Memory B cell (primary cell): ENCODE measurements at regions not wholly inside any gene's neighbourhood (a gene's known extent, or its start where the extent isn't known, plus 50 kb on each side); places are given as distances from the start of the nearest gene placed in this dataset.

Experiments
- ATAC-seq: fragments of 150-1000 bp; cut with Tn5 transposase; 2 replicates; pipeline ENCODE4 v1.10.0; 2021; ENCODE audit warnings: low read depth, mild to moderate bottlenecking, moderate library complexity
- DNase-seq, 2 donors: peaks; one replicate each; pipeline ENCODE4 v3.0.0; 2022; ENCODE audit warnings: low spot score in 2 of 2
- H3K27ac Mint-ChIP-seq: one replicate; pipeline ENCODE4 v1.8.0; 2022; ENCODE audit warnings: mild to moderate bottlenecking, moderate library complexity, mixed read lengths
- H3K27me3 Mint-ChIP-seq: one replicate; pipeline ENCODE4 v1.8.0; 2022; ENCODE audit warnings: mixed read lengths
- H3K36me3 Mint-ChIP-seq: one replicate; pipeline ENCODE4 v1.8.0; 2022; ENCODE audit warnings: mild to moderate bottlenecking, mixed read lengths
- H3K4me1 Mint-ChIP-seq: one replicate; pipeline ENCODE4 v1.8.0; 2022; ENCODE audit warnings: mixed read lengths
- H3K4me3 Mint-ChIP-seq: one replicate; pipeline ENCODE4 v1.8.0; 2022; ENCODE audit warnings: mild to moderate bottlenecking, moderate library complexity, mixed read lengths
- H3K9me3 Mint-ChIP-seq: one replicate; pipeline ENCODE4 v1.8.0; 2022; ENCODE audit warnings: mixed read lengths

DNA sequence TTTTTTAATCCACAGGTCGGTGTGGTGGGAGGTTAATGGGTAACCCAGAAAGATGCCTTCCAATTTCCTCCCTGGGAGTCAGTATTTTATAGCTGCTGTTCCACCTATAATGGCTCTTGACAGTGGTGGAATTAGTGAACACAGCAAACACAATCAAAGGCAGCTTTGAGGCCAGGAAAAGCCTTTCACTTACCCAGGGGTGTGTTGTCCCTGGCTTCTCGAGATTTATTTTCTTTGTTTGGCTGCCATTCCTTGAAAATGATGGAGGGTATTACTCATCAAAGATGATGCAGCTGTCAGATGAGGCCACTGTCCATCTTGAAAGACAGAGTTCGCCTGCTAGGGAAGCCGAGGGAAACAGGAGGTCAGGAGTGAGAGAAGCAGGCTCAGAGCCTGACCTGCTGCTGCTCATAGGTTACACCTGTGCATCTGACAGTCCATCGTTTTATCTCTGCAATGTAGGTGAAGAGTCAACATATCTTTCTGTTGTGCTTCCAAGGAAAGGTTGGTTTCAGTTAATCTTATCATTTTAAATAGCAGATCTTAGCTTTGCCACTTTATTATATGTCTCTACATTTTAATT lies 221.6 kb downstream of the XPNPEP1 start:
- H3K4me1 Mint-ChIP-seq, result no peaks in the 10 kb centered on the region
- no peaks in the 10 kb centered on the region for H3K27me3 Mint-ChIP-seq
- no peaks in the 10 kb centered on the region for H3K36me3 Mint-ChIP-seq
- no peak overlapping the region for H3K4me3 Mint-ChIP-seq
- H3K9me3 Mint-ChIP-seq, result no peaks in the 10 kb centered on the region
- no peak for DNase-seq
- ATAC-seq, result no peak
- H3K27ac Mint-ChIP-seq, result no peak overlapping the region

DNA sequence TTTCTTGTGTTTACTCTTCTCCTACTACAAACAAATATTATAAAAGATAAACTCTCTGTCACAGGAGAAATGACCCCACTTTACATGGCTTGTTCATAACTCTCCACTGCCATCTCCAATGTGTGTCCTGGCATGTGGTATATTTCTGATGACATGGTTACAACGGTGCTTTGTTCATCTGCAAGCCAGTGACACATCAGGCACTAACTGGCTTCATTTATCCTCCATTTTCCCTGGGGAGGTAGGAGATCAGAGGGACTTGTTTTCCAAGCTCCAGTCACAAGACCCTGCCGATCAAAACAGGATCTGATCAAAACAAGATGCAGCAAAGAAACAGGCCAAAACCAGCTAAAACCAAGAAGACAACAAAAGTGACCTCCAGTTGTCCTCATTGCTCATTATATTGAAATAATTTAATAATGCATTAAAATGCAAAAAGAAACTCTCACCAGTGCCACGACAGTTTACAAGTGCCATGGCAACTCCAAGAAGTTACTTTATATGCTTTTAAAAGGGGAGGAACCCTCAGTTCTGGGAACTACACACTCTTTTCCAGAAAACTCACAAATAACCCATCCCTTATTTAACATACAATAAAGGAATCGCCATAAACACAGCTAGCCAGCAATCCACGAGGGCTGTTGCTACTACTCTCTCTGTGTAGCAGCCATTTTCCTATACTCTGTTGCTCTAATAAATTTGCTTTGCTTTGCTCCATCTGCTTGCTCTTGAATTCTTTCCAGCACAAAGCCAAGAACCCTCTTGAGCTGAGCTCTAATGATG lies 224.2 kb downstream of the XPNPEP1 start:
- Mint-ChIP-seq H3K9me3 (no peaks in the 10 kb centered on the region), H3K27me3 (peaks cover 3% of the 10 kb centered on the region), H3K27ac (no peak overlapping the region), H3K4me3 (no peak overlapping the region), H3K4me1 (no peaks in the 10 kb centered on the region), H3K36me3 (no peaks in the 10 kb centered on the region)
- no peak for DNase-seq
- ATAC-seq, result no peak

DNA sequence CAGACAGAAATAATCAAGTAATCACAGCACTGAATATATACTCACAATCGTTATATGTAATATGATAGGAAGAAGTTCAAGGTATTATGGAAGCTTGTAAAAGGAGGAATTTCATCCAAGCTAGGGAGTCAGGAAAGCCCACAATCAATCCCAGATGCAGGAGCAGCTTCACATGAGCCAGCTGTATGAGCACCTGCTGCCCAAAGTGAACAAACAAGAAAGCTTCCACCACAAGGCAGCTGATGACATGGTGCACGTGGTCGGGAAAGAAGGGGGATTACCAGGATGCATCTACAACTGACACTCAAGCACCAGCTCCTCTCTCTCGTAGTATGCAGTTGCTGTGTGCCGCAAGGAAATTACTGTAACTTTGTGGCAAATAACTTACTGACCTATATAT lies 225.2 kb downstream of the XPNPEP1 start:
- ATAC-seq (no peak), DNase-seq (no peak)
- H3K36me3 Mint-ChIP-seq, result no peaks in the 10 kb centered on the region
- no peak overlapping the region for H3K4me3 Mint-ChIP-seq
- peaks cover 3% of the 10 kb centered on the region for H3K27me3 Mint-ChIP-seq
- H3K9me3 Mint-ChIP-seq, result no peaks in the 10 kb centered on the region
- no peaks in the 10 kb centered on the region for H3K4me1 Mint-ChIP-seq
- no peak overlapping the region for H3K27ac Mint-ChIP-seq

DNA sequence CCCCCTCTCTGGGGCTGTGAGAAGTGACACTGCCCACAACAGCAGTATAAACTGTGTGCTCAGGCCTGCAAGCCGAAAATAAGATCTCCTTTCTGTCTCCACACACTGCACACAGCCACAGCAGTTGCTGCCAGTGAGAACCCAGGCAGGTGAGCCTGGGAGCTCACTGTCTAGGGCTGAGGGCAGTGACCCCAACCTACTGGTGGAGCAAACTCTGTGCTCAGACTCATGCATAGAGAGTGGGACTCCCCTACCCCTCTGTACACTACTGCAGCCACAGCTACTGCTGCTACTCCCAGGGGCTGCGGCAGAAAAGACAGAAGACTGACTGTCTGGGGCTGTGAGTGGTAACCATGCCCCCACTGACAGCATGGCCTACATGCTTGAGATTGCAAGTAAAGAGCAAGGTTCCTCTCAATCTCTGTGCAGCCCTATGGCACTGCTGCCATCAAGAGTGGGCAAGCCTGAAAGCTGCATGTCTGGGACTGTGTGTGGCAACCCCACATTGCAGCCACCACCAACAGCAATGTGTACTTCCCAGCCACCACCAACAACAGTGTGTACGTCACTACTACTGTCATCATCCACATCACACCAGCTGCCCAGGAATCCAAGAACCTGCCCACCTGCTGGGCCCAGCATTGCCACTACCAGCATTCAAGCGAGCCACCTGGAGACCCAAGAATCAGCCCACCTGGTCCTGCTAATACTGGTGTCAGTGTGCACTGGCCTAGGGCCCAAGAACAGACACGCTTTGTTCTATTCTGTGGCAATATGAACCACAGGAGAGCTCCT lies 226.1 kb downstream of the XPNPEP1 start:
- Mint-ChIP-seq H3K27ac (no peak overlapping the region), H3K4me1 (no peaks in the 10 kb centered on the region), H3K9me3 (no peaks in the 10 kb centered on the region), H3K36me3 (no peaks in the 10 kb centered on the region), H3K27me3 (peaks cover 3% of the 10 kb centered on the region), H3K4me3 (no peak overlapping the region)
- ATAC-seq (no peak), DNase-seq (no peak)

DNA sequence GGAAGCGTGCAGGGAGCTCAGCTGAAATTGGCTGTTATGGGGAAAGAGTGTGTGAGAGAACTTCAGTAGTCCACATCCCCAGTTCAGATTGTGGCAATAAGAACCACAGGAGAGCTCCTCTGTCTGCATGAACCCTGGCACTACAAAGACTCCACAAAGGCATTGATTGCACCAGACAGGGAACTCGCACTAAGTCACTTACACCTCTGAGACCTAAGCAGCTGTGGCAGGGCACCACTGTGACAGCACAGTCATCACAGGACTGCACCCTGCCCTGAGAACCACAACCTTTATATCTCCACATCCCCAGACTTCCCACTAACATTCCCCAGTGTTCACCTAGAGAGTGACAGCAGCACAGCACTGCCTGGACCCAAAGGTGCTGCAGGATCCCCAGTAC lies 226.8 kb downstream of the XPNPEP1 start:
- no peak overlapping the region for H3K27ac Mint-ChIP-seq
- no peaks in the 10 kb centered on the region for H3K4me1 Mint-ChIP-seq
- ATAC-seq (no peak), DNase-seq (no peak)
- H3K36me3 Mint-ChIP-seq, result no peaks in the 10 kb centered on the region
- H3K9me3 Mint-ChIP-seq, result no peaks in the 10 kb centered on the region
- peaks cover 3% of the 10 kb centered on the region for H3K27me3 Mint-ChIP-seq
- no peak overlapping the region for H3K4me3 Mint-ChIP-seq

DNA sequence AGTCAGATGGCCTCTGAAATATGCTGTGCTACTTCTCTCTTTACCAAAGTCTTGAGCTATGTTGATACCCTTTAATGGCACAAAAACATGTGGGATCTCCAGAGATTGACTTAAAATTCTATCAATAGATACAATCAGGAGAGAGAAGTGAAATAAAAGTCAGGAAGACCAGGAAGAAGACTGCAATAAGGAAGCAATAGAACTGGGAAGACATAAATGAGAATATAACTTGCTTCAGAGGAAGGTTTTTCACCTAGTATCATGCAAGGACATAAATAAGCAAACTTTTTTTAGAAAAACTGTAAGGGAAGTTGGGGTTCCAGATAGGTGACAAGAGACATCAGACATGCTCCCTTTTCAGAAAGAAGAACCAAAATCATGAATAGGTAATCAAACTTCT lies 227.3 kb downstream of the XPNPEP1 start:
- Mint-ChIP-seq H3K4me1 (no peaks in the 10 kb centered on the region), H3K4me3 (no peak overlapping the region)

DNA sequence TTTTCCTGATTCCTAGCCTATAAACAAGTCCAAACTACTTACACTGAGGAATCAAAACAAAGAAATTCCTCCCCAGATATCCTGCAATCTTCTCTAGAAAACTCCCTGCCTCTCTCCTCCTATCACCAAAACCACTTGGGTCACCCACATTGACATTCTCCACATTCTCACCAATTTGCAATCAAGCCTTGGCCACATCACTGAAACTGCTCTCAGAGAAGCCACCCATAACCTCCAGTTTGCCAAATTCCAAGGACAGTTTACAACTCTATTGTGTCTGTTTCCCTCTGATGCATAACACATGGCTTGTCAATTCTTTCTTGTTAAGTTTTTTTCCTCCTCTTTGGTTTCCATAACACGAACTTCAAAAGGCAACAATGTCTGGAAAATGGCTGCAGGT lies 233.5 kb downstream of the XPNPEP1 start:
- Mint-ChIP-seq H3K4me1 (no peaks in the 10 kb centered on the region), H3K27ac (no peak overlapping the region), H3K27me3 (peaks cover 3% of the 10 kb centered on the region), H3K36me3 (no peaks in the 10 kb centered on the region), H3K9me3 (peaks cover 8% of the 10 kb centered on the region), H3K4me3 (no peak overlapping the region)
- ATAC-seq (no peak), DNase-seq (no peak)

More for the DNA sequence above, 227.3 kb downstream of the XPNPEP1 start:
- H3K36me3 Mint-ChIP-seq, result no peaks in the 10 kb centered on the region
- no peak for ATAC-seq
- no peak for DNase-seq
- peaks cover 3% of the 10 kb centered on the region for H3K27me3 Mint-ChIP-seq
- no peaks in the 10 kb centered on the region for H3K9me3 Mint-ChIP-seq
- no peak overlapping the region for H3K27ac Mint-ChIP-seq

DNA sequence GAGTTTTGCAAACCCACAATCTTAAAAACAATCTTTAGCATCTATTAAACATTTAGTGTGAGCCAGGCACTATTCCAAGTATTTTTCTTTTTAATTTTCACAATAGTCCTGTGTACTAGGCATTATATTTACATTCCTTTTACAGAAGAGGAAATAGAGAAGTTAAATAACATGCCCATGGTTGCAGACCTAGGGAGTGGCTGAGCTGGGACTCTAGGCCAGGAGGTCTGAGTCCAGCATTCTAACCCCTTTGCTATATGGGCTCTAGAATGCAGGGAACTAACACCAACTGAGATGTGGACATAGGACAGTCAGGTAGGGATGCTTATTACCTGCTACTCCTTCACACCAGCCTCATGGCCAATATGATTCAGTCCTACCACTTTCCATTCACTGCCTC lies 243.8 kb downstream of the XPNPEP1 start:
- DNase-seq (no peak), ATAC-seq (no peak)
- H3K27me3 Mint-ChIP-seq, result no peaks in the 10 kb centered on the region
- peaks cover 2% of the 10 kb centered on the region for H3K9me3 Mint-ChIP-seq
- no peak overlapping the region for H3K27ac Mint-ChIP-seq
- H3K36me3 Mint-ChIP-seq, result no peaks in the 10 kb centered on the region
- no peak overlapping the region for H3K4me3 Mint-ChIP-seq
- no peaks in the 10 kb centered on the region for H3K4me1 Mint-ChIP-seq

DNA sequence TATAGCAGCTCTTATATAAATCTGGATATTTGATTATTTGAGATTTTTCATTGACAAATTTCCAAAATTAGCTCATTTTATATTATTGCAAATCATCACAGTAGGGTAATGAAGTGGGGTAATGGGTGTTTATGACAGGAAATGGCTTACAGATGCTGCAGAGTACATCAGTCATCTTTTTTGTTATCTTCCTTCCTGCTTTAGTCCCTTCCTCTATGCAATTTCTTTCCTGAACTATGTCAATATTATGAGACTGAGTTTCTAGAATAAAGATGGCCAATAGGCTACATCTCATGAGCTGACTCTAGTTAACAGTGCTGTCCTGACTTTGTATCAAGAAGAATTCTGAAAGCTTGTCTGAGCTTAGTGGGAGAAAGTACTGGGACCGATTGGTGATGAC lies 244.5 kb downstream of the XPNPEP1 start:
- DNase-seq (no peak), ATAC-seq (no peak)
- no peaks in the 10 kb centered on the region for H3K4me1 Mint-ChIP-seq
- no peaks in the 10 kb centered on the region for H3K27me3 Mint-ChIP-seq
- H3K9me3 Mint-ChIP-seq, result peaks cover 2% of the 10 kb centered on the region
- no peak overlapping the region for H3K4me3 Mint-ChIP-seq
- H3K36me3 Mint-ChIP-seq, result no peaks in the 10 kb centered on the region
- H3K27ac Mint-ChIP-seq, result no peak overlapping the region

DNA sequence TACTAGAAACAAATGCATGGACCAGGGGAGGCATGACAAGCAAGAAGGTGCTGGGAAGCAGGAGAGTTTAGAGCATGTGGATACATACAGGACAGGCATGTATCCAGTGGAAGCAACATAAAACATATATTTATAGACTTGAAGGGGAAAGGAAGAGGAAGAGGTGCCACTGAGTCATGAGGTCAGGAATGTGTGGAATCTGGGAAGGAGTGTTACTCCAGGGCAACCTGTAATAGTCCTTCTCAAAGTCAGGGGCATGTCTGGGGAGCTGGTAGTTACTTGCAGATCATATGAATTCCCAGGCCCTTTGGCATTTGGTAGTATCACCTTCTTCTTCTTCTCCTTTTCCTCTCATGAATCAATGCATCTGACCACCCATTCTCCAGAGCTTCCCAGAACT lies 246.6 kb downstream of the XPNPEP1 start:
- no peak overlapping the region for H3K4me3 Mint-ChIP-seq
- no peaks in the 10 kb centered on the region for H3K36me3 Mint-ChIP-seq
- no peaks in the 10 kb centered on the region for H3K27me3 Mint-ChIP-seq
- no peak for ATAC-seq
- H3K9me3 Mint-ChIP-seq, result peaks cover 2% of the 10 kb centered on the region
- no peak overlapping the region for H3K27ac Mint-ChIP-seq
- DNase-seq, result no peak
- H3K4me1 Mint-ChIP-seq, result no peaks in the 10 kb centered on the region

DNA sequence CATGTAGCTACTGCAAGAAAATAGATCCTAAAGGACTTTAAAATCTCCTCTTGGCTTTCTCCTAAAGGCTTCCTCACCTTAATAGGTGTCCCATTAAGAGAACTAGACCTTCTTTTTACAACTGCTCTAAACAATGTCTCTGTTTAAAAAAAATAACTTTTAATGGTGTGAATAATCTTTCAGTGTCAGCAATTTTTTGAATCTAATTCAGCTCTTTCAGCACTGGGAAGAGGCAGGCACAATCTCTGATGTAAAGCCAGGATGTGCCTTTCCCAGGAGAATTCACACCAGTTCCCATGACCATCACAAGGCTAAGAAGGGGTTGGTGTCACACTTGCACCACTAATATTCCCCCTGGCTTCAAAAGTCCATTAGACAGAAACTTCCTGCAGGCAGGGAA lies 254.6 kb downstream of the XPNPEP1 start:
- Mint-ChIP-seq H3K4me3 (no peak overlapping the region), H3K36me3 (no peaks in the 10 kb centered on the region), H3K9me3 (no peaks in the 10 kb centered on the region), H3K27me3 (no peaks in the 10 kb centered on the region), H3K4me1 (no peaks in the 10 kb centered on the region), H3K27ac (no peak overlapping the region)
- DNase-seq, result no peak
- no peak for ATAC-seq

DNA sequence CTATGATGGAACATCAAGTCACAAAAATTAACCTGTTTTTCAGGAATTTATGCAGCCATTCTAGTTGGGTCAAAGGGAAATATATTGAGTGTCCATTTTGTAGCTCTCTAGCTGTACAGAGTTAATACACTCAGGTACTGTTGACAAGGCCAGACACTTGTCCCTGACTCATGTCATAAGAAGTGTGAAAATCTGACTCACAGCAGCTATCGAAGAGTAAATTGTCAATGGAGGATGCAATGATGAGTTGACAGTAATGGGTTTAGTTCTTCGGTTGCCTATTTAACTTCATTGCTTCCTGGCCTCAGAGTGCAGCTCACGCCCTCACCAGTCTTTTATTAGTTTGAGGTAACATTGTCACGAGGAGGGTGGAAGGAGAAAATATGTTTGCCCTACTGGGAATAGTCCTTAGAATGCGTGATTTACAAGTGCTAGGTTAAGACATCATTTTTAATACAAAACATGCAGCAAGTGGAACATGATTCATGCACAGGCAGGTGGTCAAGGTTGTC lies 255.1 kb downstream of the XPNPEP1 start:
- H3K27me3 Mint-ChIP-seq, result no peaks in the 10 kb centered on the region
- H3K9me3 Mint-ChIP-seq, result no peaks in the 10 kb centered on the region
- no peak overlapping the region for H3K27ac Mint-ChIP-seq
- no peaks in the 10 kb centered on the region for H3K4me1 Mint-ChIP-seq
- ATAC-seq (no peak), DNase-seq (no peak)
- no peaks in the 10 kb centered on the region for H3K36me3 Mint-ChIP-seq
- H3K4me3 Mint-ChIP-seq, result no peak overlapping the region

DNA sequence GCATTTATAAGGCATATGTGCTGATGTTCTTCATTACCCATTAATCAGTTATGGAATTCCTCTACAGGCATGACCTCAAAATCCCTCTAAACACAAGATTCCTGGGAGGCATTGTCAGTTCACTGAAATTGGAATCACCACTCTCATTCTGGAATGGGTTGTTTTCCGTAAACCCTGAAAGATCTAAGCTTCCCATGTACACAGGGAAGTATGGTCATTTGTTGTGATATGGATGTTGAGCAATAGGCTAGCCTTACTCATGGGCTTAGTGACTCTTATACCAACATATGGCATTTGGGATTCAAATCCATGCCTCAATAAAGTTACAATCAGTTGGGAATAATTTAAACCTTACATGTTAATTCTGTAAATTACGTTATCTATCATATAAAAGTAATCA lies 258.0 kb downstream of the XPNPEP1 start:
- no peak overlapping the region for H3K4me3 Mint-ChIP-seq
- no peaks in the 10 kb centered on the region for H3K9me3 Mint-ChIP-seq
- ATAC-seq, result no peak
- no peaks in the 10 kb centered on the region for H3K36me3 Mint-ChIP-seq
- no peak for DNase-seq
- no peak overlapping the region for H3K27ac Mint-ChIP-seq
- H3K4me1 Mint-ChIP-seq, result no peaks in the 10 kb centered on the region
- no peaks in the 10 kb centered on the region for H3K27me3 Mint-ChIP-seq

DNA sequence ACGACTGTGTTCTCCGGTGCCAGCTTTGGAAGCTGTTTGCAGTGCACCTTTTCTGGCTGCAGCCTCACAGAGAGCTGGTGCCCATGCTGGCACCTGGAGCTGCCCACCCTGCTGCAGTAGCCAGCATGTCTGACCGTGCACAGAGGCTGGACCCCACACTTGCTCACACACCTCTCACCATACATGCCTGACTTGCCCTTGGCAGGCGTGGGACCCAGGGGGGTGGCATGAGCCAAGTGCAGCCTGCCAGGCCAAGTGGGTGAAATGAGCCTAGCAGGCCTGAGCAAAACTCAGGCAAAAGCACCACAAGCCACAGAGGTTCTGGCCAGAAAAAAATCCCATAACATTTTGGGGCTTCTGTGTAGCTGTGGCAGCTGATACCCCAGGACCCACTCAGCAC lies 258.8 kb downstream of the XPNPEP1 start:
- H3K27ac Mint-ChIP-seq, result no peak overlapping the region
- no peak overlapping the region for H3K4me3 Mint-ChIP-seq
- no peak for DNase-seq
- H3K36me3 Mint-ChIP-seq, result no peaks in the 10 kb centered on the region
- H3K27me3 Mint-ChIP-seq, result no peaks in the 10 kb centered on the region
- H3K4me1 Mint-ChIP-seq, result no peaks in the 10 kb centered on the region
- no peak for ATAC-seq
- H3K9me3 Mint-ChIP-seq, result peaks cover 2% of the 10 kb centered on the region
